ENCODE measurements at regions not wholly inside any gene's neighbourhood (a gene's known extent, or its start where the extent isn't known, plus 50 kb on each side); places are given as distances from the start of the nearest gene placed in this dataset.

DNA sequence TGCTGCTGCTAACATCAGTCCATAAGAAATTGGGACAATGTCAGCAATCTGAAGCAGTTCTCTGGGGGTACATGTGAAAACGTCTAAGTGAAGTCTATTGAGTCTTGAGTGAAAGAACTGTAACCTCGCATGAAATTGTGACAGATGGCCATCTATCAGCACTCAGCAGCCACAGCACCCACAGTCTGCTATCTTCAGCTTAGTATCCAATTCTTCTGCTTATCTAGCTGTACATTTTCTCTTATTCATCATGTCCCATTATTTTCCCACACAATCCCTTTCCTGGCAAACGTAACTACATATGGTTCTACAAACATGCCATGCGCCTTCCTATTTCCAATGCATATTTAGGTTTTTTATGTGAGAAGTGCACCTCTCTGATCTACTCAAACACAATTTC is 629.7 kb downstream of the NTRK3 start:
- TF ChIP-seq, protein P1, sequence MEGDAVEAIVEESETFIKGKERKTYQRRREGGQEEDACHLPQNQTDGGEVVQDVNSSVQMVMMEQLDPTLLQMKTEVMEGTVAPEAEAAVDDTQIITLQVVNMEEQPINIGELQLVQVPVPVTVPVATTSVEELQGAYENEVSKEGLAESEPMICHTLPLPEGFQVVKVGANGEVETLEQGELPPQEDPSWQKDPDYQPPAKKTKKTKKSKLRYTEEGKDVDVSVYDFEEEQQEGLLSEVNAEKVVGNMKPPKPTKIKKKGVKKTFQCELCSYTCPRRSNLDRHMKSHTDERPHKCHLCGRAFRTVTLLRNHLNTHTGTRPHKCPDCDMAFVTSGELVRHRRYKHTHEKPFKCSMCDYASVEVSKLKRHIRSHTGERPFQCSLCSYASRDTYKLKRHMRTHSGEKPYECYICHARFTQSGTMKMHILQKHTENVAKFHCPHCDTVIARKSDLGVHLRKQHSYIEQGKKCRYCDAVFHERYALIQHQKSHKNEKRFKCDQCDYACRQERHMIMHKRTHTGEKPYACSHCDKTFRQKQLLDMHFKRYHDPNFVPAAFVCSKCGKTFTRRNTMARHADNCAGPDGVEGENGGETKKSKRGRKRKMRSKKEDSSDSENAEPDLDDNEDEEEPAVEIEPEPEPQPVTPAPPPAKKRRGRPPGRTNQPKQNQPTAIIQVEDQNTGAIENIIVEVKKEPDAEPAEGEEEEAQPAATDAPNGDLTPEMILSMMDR (IDR thresholded peaks at IDR 0.05; ENCODE audit: extremely low read depth, insufficient read depth, missing control alignments), result no peak
- no peak for DNase-seq (ENCODE audit: low spot score)
- in situ Hi-C loops (cut with MboI; ENCODE audit: low pct_unique_long_range_greater_than_20kb, low sequenced_read_pairs, unreplicated experiment), result no loop called here

DNA sequence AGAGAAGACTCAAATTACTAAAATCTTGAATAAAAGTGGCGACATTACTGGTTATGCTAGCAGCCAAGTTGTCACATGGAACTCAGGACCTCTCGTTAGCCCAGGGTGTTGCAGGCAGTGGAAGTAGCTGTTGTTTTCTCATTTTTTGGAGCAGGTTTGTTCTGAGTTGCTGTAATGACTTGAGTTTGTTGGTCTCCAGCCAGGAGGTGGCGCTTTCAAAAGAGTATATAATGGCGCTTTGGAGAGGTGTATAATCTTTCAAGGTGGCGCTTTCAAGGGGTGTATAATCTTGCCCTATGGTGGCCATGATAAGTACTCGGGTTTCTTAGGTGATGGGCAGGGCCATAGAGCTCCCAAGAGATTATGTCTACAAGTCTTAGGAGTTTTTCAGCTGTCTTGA is 632.7 kb downstream of the NTRK3 start:
- in situ Hi-C loops (cut with MboI; ENCODE audit: low pct_unique_long_range_greater_than_20kb, low sequenced_read_pairs, unreplicated experiment), result no loop called here
- TF ChIP-seq, protein P1 (IDR thresholded peaks at IDR 0.05; ENCODE audit: extremely low read depth, insufficient read depth, missing control alignments), result peak; percentile 28

DNA sequence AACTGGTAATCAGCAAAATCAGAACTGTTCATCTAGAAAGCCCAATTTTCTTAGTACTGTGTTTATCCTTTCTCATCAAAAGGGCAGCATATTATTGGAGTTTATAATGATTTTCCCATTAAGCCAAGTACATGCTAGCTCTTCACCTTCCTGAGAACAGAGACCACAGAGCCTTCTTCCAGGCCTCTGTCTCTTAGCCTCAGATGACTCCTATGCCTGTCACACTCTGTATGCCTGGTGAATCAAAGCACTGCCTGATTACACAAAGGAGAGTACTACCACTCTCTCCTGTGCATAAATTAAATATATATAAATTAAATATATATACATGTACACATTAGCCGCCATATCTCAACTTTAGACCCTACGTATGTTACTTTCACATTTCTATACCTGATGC is 636.1 kb downstream of the NTRK3 start:
- DNase-seq (ENCODE audit: low spot score), result no peak
- in situ Hi-C loops (cut with MboI; ENCODE audit: low pct_unique_long_range_greater_than_20kb, low sequenced_read_pairs, unreplicated experiment), result no loop called here
- TF ChIP-seq, protein P1 (IDR thresholded peaks at IDR 0.05; ENCODE audit: extremely low read depth, insufficient read depth, missing control alignments), result no peak

More for the DNA sequence above, 632.7 kb downstream of the NTRK3 start:
- DNase-seq (ENCODE audit: low spot score), result no peak

DNA sequence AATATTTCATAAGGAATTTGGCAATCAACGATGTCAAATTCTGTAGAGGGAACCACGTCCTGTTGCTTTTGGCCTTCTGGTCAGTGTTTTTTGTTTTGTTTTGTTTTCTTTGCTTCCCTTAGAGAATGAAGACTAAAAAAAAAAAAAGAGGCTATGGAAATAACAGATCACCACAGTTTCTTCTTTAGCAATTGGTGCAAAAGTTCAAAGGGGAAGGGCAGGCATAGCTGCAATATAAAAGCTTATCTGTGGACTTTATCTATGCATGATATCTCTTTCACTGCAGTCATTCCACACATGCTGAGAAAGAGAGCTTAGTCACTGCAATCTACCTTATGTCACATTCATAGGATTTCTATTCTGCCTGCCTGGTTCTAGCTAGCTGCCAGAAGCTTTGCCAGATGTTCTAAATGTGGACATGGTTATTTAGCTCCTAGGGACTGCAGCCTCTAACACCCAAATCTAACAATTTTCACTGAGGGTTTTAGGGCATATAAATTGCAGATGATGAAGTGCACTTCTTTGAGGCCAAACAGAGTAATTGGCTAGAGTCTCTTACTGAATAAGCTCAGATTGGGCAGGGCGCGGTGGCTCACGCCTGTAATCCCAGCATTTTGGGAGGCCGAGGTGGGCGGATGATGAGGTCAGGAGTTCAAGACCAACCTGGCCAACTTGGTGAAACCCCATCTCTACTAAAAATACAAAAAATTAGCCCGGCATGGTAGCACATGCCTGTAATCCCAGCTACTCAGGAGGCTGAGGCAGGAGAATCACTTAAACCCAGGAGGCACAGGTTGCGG is 637.2 kb downstream of the NTRK3 start:
- DNase-seq (ENCODE audit: low spot score), result no peak
- TF ChIP-seq, protein P1 (IDR thresholded peaks at IDR 0.05; ENCODE audit: extremely low read depth, insufficient read depth, missing control alignments), result no peak
- in situ Hi-C loops (cut with MboI; ENCODE audit: low pct_unique_long_range_greater_than_20kb, low sequenced_read_pairs, unreplicated experiment), result no loop called here

DNA sequence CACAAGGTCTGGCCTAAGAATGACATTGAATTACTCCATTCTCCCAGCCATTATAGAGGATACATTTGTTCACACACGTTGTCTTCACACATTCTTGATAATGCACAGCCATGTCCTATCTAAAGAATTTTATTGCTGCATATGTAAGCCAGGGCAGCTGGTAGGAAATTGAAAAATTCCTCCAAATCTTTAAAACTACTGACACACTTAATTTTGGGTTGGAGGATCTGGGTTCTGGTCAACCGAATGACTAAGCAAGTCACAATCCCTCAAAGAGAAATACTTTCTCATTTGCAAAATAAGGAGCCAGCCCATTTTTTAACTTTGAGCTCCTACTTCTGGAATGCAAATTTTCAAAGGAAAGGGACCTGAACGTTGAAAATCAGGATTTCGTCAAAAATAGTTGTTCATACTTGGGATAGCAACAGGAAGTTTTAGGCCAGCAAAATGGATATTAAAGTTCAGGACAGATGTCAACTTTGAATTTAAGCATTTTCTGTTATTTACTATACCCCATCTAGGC is 638.3 kb downstream of the NTRK3 start:
- no peak for DNase-seq (ENCODE audit: low spot score)
- TF ChIP-seq, protein P1 (IDR thresholded peaks at IDR 0.05; ENCODE audit: extremely low read depth, insufficient read depth, missing control alignments), result no peak
- in situ Hi-C loops (cut with MboI; ENCODE audit: low pct_unique_long_range_greater_than_20kb, low sequenced_read_pairs, unreplicated experiment), result no loop called here

DNA sequence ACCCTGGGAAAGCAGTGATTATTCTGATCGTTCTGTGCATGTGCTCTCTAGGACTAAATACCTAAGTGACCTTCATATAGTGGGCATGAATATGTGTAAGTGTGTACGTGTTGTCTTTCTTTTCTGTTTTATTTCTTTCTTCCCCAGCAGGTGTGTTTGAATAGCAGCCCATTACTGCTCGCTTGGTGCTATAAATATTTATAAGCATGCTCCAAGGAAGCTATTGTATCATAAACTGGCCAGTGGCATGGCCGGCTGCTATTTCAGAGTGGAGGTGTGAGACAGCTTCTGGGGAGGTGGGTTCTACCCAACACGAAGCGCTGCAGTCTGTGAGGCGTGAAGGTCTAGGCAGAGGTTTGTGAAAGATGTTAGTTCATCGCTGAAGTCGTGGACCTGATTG is 641.8 kb downstream of the NTRK3 start:
- TF ChIP-seq, protein P1 (IDR thresholded peaks at IDR 0.05; ENCODE audit: extremely low read depth, insufficient read depth, missing control alignments), result no peak
- no peak for DNase-seq (ENCODE audit: low spot score)
- in situ Hi-C loops (cut with MboI; ENCODE audit: low pct_unique_long_range_greater_than_20kb, low sequenced_read_pairs, unreplicated experiment), result no loop called here
